OCI-LY7 (cell line): ENCODE measurements at regions not wholly inside any gene's neighbourhood (a gene's known extent, or its start where the extent isn't known, plus 50 kb on each side); places are given as distances from the start of the nearest gene placed in this dataset.

Source experiments
- CTCF ChIP-seq: fragments of 200-600 bp; sonication (generic); conservative IDR thresholded peaks from 2 replicates; pipeline ENCODE4 v1.5.1; 2014; ENCODE audit warnings: mild to moderate bottlenecking, antibody characterized with exemption, low read length, moderate library complexity, mixed read lengths
- EZH2phosphoT487 ChIP-seq: fragments of 200-600 bp; sonication (generic); IDR thresholded peaks from 2 replicates; pipeline ENCODE4 v1.6.1; 2018; ENCODE audit warnings: low read depth, borderline replicate concordance, mild to moderate bottlenecking, mixed run types, antibody characterized with exemption, low read length, moderate library complexity, mixed read lengths

GRCh38 chr1:222973561-222973960, 158.7 kb downstream of the DISP1 start:
- TF ChIP-seq CTCF (no peak), EZH2phosphoT487 (no peak)
